ENCODE measurements at regions not wholly inside any gene's neighbourhood (a gene's known extent, or its start where the extent isn't known, plus 50 kb on each side); places are given as distances from the start of the nearest gene placed in this dataset.

- no peak overlapping the region for H3K4me3 ChIP-seq
- 57 to 63% methylated on average over 2 of the region's 2 CpGs for WGBS, 2 donors
- no peaks in the 10 kb centered on the region for H3K27me3 ChIP-seq (ENCODE audit: control insufficient read depth in 3 of 3, insufficient read depth in 3 of 3, low read length in 2 of 3)
- TF ChIP-seq CTCF (IDR thresholded peaks at IDR 0.05; ENCODE audit: control extremely low read depth, extremely low read depth) = no peak
- no peak for ATAC-seq (ENCODE audit: insufficient read depth, low FRiP score)
- no peaks in the 10 kb centered on the region for H3K4me1 ChIP-seq (ENCODE audit: control insufficient read depth in 5 of 5, insufficient read depth in 5 of 5, low read length in 5 of 5)
- no peak for DNase-seq
- peaks cover 0 to 12% (median 0%) of the 10 kb centered on the region in 4 donors for H3K9me3 ChIP-seq (ENCODE audit: control insufficient read depth in 4 of 4, insufficient read depth in 3 of 4, low read length in 3 of 4)
- no peaks in the 10 kb centered on the region for H3K36me3 ChIP-seq (ENCODE audit: control insufficient read depth in 4 of 4, insufficient read depth in 4 of 4, low read length in 4 of 4)
- no peak overlapping the region for H3K27ac ChIP-seq (ENCODE audit: low read depth in 1 of 2, low read length in 1 of 2)
- H3K9ac ChIP-seq (ENCODE audit: insufficient read depth in 1 of 2, low read length in 2 of 2) = no peak overlapping the region
Observed at GRCh38 chr6:101286146-101286545, 107.4 kb upstream of the GRIK2 start.

- Histone ChIP-seq H3K36me3 (ENCODE audit: control insufficient read depth in 4 of 4, insufficient read depth in 4 of 4, low read length in 4 of 4) (no peaks in the 10 kb centered on the region), H3K27me3 (ENCODE audit: control insufficient read depth in 3 of 3, insufficient read depth in 3 of 3, low read length in 2 of 3) (no peaks in the 10 kb centered on the region), H3K27ac (ENCODE audit: low read depth in 1 of 2, low read length in 1 of 2) (no peak overlapping the region), H3K9me3 (ENCODE audit: control insufficient read depth in 4 of 4, insufficient read depth in 3 of 4, low read length in 3 of 4) (peaks cover 0 to 3% (median 0%) of the 10 kb centered on the region in 4 donors), H3K9ac (ENCODE audit: insufficient read depth in 1 of 2, low read length in 2 of 2) (no peak overlapping the region), H3K4me1 (ENCODE audit: control insufficient read depth in 5 of 5, insufficient read depth in 5 of 5, low read length in 5 of 5) (no peaks in the 10 kb centered on the region), H3K4me3 (no peak overlapping the region)
- TF ChIP-seq CTCF (IDR thresholded peaks at IDR 0.05; ENCODE audit: control extremely low read depth, extremely low read depth) = no peak
- no peak for DNase-seq
- WGBS, 2 donors = 75 to 87% methylated on average over 2 of the region's 2 CpGs
- ATAC-seq (ENCODE audit: insufficient read depth, low FRiP score) = no peak
Observed at GRCh38 chr6:101290346-101290745, 103.2 kb upstream of the GRIK2 start.

- 85 to 90% methylated on average over 5 of the region's 5 CpGs for WGBS, 2 donors
Observed at GRCh38 chr6:101294051-101294638, 99.4 kb upstream of the GRIK2 start.

More at GRCh38 chr6:101294051-101294638, 99.4 kb upstream of the GRIK2 start:
- H3K4me3 ChIP-seq = no peak overlapping the region
- no peak overlapping the region for H3K9ac ChIP-seq (ENCODE audit: insufficient read depth in 1 of 2, low read length in 2 of 2)
- no peaks in the 10 kb centered on the region for H3K27me3 ChIP-seq (ENCODE audit: control insufficient read depth in 3 of 3, insufficient read depth in 3 of 3, low read length in 2 of 3)
- no peaks in the 10 kb centered on the region for H3K4me1 ChIP-seq (ENCODE audit: control insufficient read depth in 5 of 5, insufficient read depth in 5 of 5, low read length in 5 of 5)
- no peaks in the 10 kb centered on the region for H3K36me3 ChIP-seq (ENCODE audit: control insufficient read depth in 4 of 4, insufficient read depth in 4 of 4, low read length in 4 of 4)
- no peak overlapping the region for H3K27ac ChIP-seq (ENCODE audit: low read depth in 1 of 2, low read length in 1 of 2)
- DNase-seq = no peak
- no peak for TF ChIP-seq CTCF (IDR thresholded peaks at IDR 0.05; ENCODE audit: control extremely low read depth, extremely low read depth)
- H3K9me3 ChIP-seq (ENCODE audit: control insufficient read depth in 4 of 4, insufficient read depth in 3 of 4, low read length in 3 of 4) = peaks cover 0 to 3% (median 0%) of the 10 kb centered on the region in 4 donors
- ATAC-seq (ENCODE audit: insufficient read depth, low FRiP score) = no peak
